Left lung (tissue), 4 donors: ENCODE measurements at regions not wholly inside any gene's neighbourhood (a gene's known extent, or its start where the extent isn't known, plus 50 kb on each side); places are given as distances from the start of the nearest gene placed in this dataset.
"Not testable (repeated sequence)": the region's sequence is repeated elsewhere in the genome, so short reads cannot be mapped to it uniquely, and the experiment has no call there.

Experiments used
- ATAC-seq: fragments of 200-7000 bp; cut with Tn5 transposase; one replicate; pipeline ENCODE4 v1.9.1; 2020; ENCODE audit warnings: moderate library complexity
- DNase-seq, 4 donors: peaks; one replicate each; pipeline ENCODE4 v3.0.0-alpha.2; 2013 to 2020
- H3K27ac ChIP-seq, 2 donors: fragments of 200-600 bp; sonication (generic) in 1 of 2; one replicate each; pipeline versions ENCODE4 v1.5.0 to v1.8.0; 2020 to 2021
- H3K27me3 ChIP-seq, 2 donors: fragments of 200-600 bp; sonication (generic) in 1 of 2; one replicate each; pipeline versions ENCODE4 v1.5.0 to v1.8.0; 2020 to 2021
- H3K36me3 ChIP-seq, 2 donors: fragments of 200-600 bp; sonication (generic) in 1 of 2; one replicate each; pipeline versions ENCODE4 v1.5.0 to v1.8.0; 2020 to 2021
- H3K4me1 ChIP-seq, 2 donors: fragments of 200-600 bp; one replicate each; pipeline ENCODE4 v1.8.0; 2021
- H3K4me3 ChIP-seq, 2 donors: fragments of 200-600 bp; sonication (generic) in 1 of 2; one replicate each; pipeline versions ENCODE4 v1.5.0 to v1.8.0; 2020 to 2021; ENCODE audit warnings: mild to moderate bottlenecking in 1 of 2
- H3K9me3 ChIP-seq, 2 donors: fragments of 200-600 bp; sonication (generic) in 1 of 2; one replicate each; pipeline versions ENCODE4 v1.5.0 to v1.8.0; 2020 to 2021
- intact Hi-C, 2 donors: fragments of 100-400 bp; cut with DNase I; formaldehyde crosslinking; loops; one replicate each; pipeline versions ENCODE4 v1.11.2 to v1.14.2; 2022
- TF ChIP-seq, protein P1 (sequence below), 2 donors: fragments of 200-600 bp; sonication (generic) in 1 of 2; IDR thresholded peaks; one replicate each; pipeline versions ENCODE4 v1.5.0 to v1.8.0; 2021; ENCODE audit warnings: antibody characterized with exemption in 2 of 2
- donor health status: DM: no; HTN: yes; CAD: no.
- donor health status: DM: no; HTN: no; CAD: no.

DNA sequence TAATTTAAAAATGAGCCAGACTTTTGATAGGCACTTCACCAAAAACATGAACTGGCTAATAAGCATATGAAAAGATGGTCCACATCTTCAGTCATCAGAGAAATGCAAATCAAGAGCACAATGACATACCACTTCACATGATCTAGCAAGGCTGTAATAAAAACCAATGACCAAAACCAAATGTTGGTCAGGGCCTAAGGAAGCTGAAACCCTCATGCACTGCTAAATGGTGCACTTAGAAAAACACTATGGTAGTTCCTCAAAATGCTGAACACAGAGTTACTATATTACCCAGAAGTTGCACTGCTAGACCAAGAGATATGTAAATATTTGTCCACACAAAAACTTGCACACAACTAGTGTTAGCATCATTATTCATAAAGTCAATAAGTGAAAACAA is 504.9 kb upstream of the SOX11 start:
- DNase-seq (no peak), ATAC-seq (no peak)
- H3K36me3 ChIP-seq: no peaks in the 10 kb centered on the region
- no peak overlapping the region for H3K27ac ChIP-seq
- TF ChIP-seq, protein P1, sequence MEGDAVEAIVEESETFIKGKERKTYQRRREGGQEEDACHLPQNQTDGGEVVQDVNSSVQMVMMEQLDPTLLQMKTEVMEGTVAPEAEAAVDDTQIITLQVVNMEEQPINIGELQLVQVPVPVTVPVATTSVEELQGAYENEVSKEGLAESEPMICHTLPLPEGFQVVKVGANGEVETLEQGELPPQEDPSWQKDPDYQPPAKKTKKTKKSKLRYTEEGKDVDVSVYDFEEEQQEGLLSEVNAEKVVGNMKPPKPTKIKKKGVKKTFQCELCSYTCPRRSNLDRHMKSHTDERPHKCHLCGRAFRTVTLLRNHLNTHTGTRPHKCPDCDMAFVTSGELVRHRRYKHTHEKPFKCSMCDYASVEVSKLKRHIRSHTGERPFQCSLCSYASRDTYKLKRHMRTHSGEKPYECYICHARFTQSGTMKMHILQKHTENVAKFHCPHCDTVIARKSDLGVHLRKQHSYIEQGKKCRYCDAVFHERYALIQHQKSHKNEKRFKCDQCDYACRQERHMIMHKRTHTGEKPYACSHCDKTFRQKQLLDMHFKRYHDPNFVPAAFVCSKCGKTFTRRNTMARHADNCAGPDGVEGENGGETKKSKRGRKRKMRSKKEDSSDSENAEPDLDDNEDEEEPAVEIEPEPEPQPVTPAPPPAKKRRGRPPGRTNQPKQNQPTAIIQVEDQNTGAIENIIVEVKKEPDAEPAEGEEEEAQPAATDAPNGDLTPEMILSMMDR (IDR thresholded peaks at IDR 0.05): no peak
- no peaks in the 10 kb centered on the region for H3K27me3 ChIP-seq
- H3K9me3 ChIP-seq: no peaks in the 10 kb centered on the region
- intact Hi-C loops: no loop called here
- H3K4me1 ChIP-seq: no peaks in the 10 kb centered on the region
- H3K4me3 ChIP-seq: no peak overlapping the region

DNA sequence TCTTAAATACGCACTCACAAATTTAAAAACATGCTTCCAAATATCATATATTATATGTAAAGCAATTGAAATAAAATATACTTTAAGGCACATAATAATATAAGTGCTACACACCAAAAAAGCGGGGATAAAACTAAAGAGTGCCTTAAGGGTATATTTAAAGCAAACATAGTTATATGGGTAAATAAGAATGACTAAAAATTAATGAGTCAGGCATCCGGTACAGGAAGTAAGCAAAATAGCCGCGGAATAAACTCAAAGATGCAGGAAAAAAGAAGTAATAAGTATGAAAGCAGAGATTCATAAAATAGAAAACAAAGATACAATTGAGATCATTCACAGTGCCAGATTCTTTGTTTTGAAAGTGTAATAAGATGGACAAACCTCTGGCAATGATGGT is 503.5 kb upstream of the SOX11 start:
- no peaks in the 10 kb centered on the region for H3K27me3 ChIP-seq
- H3K36me3 ChIP-seq: no peaks in the 10 kb centered on the region
- H3K27ac ChIP-seq: no peak overlapping the region
- no peaks in the 10 kb centered on the region for H3K9me3 ChIP-seq
- DNase-seq (no peak), ATAC-seq (no peak)
- no peak overlapping the region for H3K4me3 ChIP-seq
- H3K4me1 ChIP-seq: no peaks in the 10 kb centered on the region
- TF ChIP-seq, protein P1 (IDR thresholded peaks at IDR 0.05): no peak
- intact Hi-C loops: no loop called here

DNA sequence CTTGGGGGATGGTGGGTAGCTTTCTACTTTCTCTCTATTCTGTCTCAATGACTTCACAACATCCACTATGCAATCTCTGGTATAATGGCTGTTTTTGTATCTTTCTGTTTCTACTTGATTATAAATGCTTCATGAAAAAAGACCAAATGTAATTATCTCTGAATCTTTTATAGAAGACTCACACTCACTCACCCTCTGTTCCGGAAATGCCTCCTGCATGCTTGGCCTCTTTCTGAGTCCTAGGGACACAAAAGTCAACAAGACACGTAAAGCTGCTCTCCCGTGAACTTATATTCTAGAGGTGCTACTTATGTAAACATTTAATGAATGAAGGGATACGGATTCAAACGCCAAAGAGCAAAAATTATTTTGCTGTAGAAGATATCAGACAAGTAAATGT is 502.2 kb upstream of the SOX11 start:
- TF ChIP-seq, protein P1 (IDR thresholded peaks at IDR 0.05): no peak
- no peak overlapping the region for H3K4me3 ChIP-seq
- no peaks in the 10 kb centered on the region for H3K36me3 ChIP-seq

DNA sequence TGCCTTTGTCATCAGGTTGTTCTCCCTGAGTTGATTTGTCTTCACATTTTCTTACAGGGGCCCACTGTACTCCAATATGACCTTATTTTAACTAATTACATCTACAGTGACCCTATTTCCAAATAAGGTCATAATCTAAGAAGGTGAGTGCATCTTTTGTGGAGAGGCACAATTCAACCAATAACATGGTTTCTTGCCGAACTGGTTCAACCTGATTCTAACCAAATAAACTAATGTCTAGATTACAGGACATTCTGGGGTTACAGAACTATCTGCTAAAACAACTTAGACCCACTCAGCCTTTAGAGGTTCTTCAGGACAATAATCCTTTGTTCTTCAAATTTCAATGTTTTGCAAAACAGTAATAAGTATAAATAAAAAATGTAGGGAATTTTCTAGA is 496.5 kb upstream of the SOX11 start:
- H3K4me1 ChIP-seq: no peaks in the 10 kb centered on the region
- DNase-seq: no peak
- no peak overlapping the region for H3K4me3 ChIP-seq
- intact Hi-C loops: no loop called here
- no peak for ATAC-seq
- H3K27me3 ChIP-seq: no peaks in the 10 kb centered on the region
- H3K27ac ChIP-seq: no peak overlapping the region
- H3K9me3 ChIP-seq: peaks cover 0 to 15% of the 10 kb centered on the region in 2 donors
- TF ChIP-seq, protein P1 (IDR thresholded peaks at IDR 0.05): no peak
- H3K36me3 ChIP-seq: no peaks in the 10 kb centered on the region

More for the DNA sequence above, 502.2 kb upstream of the SOX11 start:
- no peak overlapping the region for H3K27ac ChIP-seq
- peaks cover 0 to 2% of the 10 kb centered on the region in 2 donors for H3K9me3 ChIP-seq
- intact Hi-C loops: no loop called here
- H3K4me1 ChIP-seq: no peaks in the 10 kb centered on the region
- ATAC-seq (no peak), DNase-seq (no peak)
- H3K27me3 ChIP-seq: no peaks in the 10 kb centered on the region

DNA sequence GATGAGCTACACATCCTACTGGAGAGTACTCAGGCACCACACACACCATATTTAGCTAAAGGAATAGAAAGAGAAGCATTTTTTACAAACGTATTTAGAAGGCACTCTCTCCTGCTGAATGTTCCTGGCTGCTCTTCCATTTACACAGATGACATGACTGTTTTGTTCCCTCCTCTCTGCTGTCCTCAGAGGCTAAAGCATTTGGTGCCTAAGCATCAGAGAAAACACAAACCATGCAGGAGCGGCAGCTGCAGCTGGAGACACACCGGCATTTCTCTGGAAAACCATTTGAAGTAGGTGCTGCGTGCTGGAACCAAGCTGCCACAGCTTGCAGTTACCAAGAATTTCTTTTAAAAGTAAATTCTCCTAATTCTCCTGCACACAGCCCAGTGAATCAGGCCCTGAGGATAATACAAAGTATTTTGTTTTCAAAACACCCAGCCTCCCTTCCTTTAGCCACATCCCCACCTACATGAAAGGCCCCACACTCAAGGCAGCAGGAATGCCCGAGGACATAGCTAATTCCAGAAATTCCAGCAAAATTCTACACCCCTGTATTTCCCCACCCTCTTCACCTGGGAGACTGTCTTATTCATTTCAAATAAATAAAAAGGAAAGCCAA is 488.9 kb upstream of the SOX11 start:
- H3K4me3 ChIP-seq: no peak overlapping the region
- no peak for DNase-seq
- peaks cover 0 to 8% of the 10 kb centered on the region in 2 donors for H3K9me3 ChIP-seq
- H3K4me1 ChIP-seq: no peaks in the 10 kb centered on the region
- no peak for ATAC-seq
- no peak overlapping the region for H3K27ac ChIP-seq
- no peaks in the 10 kb centered on the region for H3K36me3 ChIP-seq
- H3K27me3 ChIP-seq: no peaks in the 10 kb centered on the region
- TF ChIP-seq, protein P1 (IDR thresholded peaks at IDR 0.05): no peak
- intact Hi-C loops: no loop called here

DNA sequence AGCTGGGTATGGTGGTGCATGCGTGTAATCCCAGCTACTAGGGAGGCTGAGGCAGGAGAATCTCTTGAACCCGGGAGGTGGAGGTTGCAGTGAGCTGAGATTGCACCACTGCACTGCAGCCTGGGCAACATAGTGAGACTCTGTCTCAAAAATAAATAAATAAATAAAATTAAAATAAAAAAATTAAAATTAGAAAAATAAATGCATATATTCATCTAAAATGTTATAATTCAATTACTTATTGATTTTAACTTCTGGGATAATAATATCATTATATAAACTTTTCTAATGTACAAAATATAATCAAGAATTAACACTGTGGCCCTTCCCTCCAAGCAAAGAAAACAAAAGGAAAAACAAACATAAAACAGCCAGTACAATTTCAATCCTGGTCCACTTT is 485.4 kb upstream of the SOX11 start:
- ATAC-seq, H3K27me3 ChIP-seq, DNase-seq, H3K9me3 ChIP-seq, H3K4me1 ChIP-seq, H3K4me3 ChIP-seq, H3K36me3 ChIP-seq, H3K27ac ChIP-seq, intact Hi-C loops: not testable (repeated sequence)
